ENCODE measurements at regions not wholly inside any gene's neighbourhood (a gene's known extent, or its start where the extent isn't known, plus 50 kb on each side); places are given as distances from the start of the nearest gene placed in this dataset.

DNA sequence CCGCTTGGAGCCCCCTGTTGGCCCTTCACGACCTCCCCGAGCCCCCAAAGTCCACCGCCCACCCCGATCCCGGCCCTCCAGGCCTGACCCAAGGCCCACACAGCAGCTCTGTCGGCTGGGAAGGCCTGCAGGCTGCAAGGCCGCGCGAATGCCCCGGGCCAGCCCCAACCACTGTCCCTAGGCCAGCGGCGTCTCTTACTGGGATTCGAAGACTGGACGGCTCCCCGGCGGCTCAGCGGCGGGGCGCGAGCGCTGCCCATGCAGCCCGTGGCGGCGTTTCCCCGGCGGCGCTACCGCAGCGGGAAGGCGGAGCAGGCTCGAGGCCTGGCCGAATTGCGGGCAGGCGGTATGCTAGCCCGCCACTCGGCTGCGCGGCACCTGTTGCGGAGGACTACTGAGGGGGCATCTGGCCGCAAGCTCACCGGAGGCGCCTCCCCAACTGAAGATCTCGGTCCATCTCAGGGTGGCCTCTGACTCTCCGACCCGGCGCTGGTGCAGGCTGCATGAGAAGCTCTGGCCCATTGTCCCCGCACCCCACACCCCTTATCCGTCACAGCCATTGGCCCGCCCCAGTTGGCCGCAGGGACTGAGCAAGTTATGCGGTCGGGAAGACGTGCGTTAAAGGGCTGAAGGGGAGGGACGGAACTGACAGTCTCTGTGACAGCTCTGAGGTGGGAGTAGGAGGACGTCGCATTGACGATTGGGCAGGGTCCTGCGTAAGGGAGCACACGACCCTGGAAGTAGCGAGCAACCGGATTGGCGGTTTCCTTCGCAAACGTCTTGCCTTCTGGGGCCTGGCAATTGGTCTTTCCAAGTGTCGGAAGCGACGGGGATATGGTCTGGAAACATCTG is 303.5 kb upstream of the HSFY2 start:
- peak overlapping the region; percentile 27 for H3K4me3 Mint-ChIP-seq
- no peaks in the 10 kb centered on the region for H3K9me3 Mint-ChIP-seq
- peaks cover 8% of the 10 kb centered on the region for H3K27me3 Mint-ChIP-seq
- H3K4me1 Mint-ChIP-seq, result no peaks in the 10 kb centered on the region
- no peaks in the 10 kb centered on the region for H3K36me3 Mint-ChIP-seq
- no peak overlapping the region for H3K27ac Mint-ChIP-seq
- ATAC-seq, result no peak

DNA sequence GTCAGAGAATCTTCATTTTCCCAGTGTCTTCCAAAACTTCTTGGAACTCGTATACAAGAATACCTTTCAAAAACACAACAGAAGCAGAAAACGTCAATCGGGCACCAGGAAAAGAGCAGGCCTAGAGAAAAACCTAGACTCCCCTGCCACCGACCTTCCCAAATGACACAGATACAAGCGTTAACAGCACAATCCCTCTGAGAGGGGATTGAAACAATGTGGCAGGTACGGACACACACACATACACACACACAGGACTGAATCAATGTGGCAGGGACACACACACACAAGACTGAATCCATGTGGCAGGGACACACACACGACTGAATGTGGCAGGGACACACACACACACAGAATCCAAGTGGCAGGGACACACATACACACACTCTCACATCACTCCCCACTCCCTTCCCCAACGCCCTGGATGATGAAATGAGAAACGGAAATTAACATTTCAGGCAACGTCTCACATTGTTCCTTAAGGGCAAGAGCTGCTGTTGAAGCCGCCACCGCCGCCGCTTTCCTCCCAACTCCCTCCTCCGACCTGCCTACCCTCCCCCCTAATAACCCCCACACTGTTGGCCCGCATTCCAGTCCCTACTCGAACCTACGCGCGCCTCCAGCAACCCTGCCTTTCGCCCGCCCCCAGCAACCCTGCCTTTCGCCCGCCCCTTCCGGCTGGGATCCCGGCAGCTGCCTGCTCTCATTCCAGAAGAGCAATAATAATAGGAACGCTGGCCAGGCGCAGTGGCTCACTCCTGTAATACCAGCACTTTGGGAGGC is 302.1 kb upstream of the HSFY2 start:
- no peak for ATAC-seq

GRCh38 chrY:19067435-19067834 is 293.9 kb upstream of the HSFY2 start:
- H3K27ac Mint-ChIP-seq, result no peak overlapping the region
- H3K27me3 Mint-ChIP-seq, result no peaks in the 10 kb centered on the region
- H3K4me3 Mint-ChIP-seq, result no peak overlapping the region
- ATAC-seq, result no peak
- no peaks in the 10 kb centered on the region for H3K4me1 Mint-ChIP-seq
- H3K9me3 Mint-ChIP-seq, result no peaks in the 10 kb centered on the region
- no peaks in the 10 kb centered on the region for H3K36me3 Mint-ChIP-seq

More for the DNA sequence above, 302.1 kb upstream of the HSFY2 start:
- no peaks in the 10 kb centered on the region for H3K9me3 Mint-ChIP-seq
- no peaks in the 10 kb centered on the region for H3K36me3 Mint-ChIP-seq
- no peak overlapping the region for H3K27ac Mint-ChIP-seq
- H3K4me1 Mint-ChIP-seq, result no peaks in the 10 kb centered on the region
- peak overlapping the region; percentile 55 for H3K4me3 Mint-ChIP-seq
- peaks cover 8% of the 10 kb centered on the region for H3K27me3 Mint-ChIP-seq

DNA sequence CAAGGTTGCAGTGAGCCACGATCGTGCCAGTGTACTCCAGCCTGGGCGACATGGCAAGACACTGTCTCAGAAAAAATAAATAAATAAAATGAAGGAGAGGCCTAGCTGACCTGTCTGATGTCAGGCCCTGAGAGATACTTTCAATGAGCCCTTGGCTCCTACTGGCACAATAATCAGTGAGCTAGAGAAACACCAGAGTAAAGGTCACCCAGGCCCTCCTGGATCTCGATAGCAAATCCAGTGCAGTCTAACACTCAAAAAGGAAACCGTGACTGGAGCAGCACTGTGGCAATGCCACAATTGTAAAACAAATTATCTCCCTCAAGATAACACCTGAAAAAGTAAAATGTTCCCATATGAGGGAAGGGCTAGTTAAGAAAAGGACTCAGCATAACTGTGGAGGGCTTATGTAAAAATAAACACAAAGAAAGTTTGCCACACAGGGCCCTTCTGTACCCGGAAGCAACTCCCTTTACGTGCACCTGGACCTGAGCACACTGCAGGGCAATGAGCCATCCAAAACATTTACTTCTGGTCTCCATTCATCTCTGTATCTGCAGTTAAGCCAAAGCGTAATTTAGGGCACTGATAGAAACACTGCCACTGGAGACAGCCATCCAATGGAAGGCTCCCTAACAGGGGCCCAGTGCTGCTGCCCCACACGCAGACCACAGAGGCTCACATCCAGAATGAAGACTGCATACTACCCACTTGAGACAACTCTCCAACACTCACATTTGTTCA is 293.1 kb upstream of the HSFY2 start:
- no peak for ATAC-seq
- H3K27ac Mint-ChIP-seq, result no peak overlapping the region
- H3K9me3 Mint-ChIP-seq, result no peaks in the 10 kb centered on the region
- H3K4me1 Mint-ChIP-seq, result no peaks in the 10 kb centered on the region
- H3K36me3 Mint-ChIP-seq, result no peaks in the 10 kb centered on the region
- H3K4me3 Mint-ChIP-seq, result no peak overlapping the region
- H3K27me3 Mint-ChIP-seq, result no peaks in the 10 kb centered on the region

GRCh38 chrY:19065119-19065518 is 291.6 kb upstream of the HSFY2 start:
- Mint-ChIP-seq H3K36me3 (no peaks in the 10 kb centered on the region), H3K27me3 (no peaks in the 10 kb centered on the region), H3K4me1 (no peaks in the 10 kb centered on the region), H3K27ac (no peak overlapping the region), H3K4me3 (no peak overlapping the region), H3K9me3 (no peaks in the 10 kb centered on the region)
- no peak for ATAC-seq

DNA sequence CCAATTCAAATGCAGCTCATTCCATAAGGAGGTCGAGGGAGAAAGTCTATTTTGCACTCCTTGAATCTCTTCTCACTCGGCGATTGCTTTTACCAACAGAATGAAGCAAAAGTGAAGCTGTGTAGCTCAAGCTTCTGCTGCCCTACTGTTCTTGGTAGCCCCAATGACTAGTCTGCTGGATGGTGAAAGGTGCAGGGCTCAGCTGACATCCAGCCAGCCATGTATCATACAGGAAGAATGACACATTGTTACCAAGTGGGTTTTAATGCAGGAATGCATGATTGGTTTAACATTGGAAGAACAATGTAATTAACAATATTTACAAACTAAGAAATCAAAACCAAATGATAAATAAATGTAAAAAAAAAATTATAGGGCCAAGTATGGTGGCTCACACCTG is 286.2 kb upstream of the HSFY2 start:
- H3K27me3 Mint-ChIP-seq, result no peaks in the 10 kb centered on the region
- no peak overlapping the region for H3K27ac Mint-ChIP-seq
- H3K4me3 Mint-ChIP-seq, result no peak overlapping the region
- no peaks in the 10 kb centered on the region for H3K9me3 Mint-ChIP-seq
- no peaks in the 10 kb centered on the region for H3K36me3 Mint-ChIP-seq
- H3K4me1 Mint-ChIP-seq, result no peaks in the 10 kb centered on the region
- no peak for ATAC-seq

DNA sequence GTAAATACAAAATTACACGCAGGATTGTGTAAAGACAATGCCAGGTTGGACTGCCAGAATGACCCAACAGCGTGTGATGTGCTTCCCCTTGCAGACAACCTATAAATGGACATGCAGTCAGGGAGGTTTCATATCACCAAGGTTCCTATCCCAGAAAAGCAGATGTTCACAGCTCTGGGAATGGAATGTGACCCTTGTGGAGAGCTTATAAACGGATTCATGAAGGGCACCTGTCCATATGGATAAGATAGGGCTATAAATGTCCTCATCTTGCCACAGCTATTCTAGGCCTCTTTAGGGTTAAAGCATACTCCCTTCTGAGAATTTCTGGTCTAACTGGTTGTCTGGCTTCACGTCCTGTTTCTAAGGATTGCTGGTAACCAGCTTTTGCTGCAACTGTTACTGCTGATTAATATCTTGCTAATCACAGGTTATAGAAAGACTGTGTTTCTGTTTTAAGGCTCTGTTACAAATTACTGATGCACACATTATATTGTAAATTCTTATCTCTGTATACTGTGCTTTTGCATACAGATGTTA is 285.4 kb upstream of the HSFY2 start:
- no peaks in the 10 kb centered on the region for H3K36me3 Mint-ChIP-seq
- no peak overlapping the region for H3K27ac Mint-ChIP-seq
- no peak overlapping the region for H3K4me3 Mint-ChIP-seq
- no peaks in the 10 kb centered on the region for H3K27me3 Mint-ChIP-seq
- no peaks in the 10 kb centered on the region for H3K4me1 Mint-ChIP-seq
- no peaks in the 10 kb centered on the region for H3K9me3 Mint-ChIP-seq
- no peak for ATAC-seq

DNA sequence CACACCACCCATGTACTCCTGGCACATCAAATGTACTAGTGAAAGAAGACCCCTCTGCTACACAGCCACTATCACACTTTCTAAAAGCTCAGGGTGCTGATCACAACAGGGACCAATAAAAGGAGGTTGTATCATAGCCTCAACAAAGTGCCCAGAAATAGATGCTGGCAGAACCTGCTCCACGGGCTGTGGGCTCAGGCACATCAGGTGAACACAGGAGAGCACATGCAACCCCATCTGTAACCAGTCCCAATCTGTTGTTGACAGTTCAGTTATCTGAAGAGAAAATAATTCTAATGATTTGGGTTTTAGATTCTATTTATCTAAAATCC is 282.6 kb upstream of the HSFY2 start:
- no peak overlapping the region for H3K27ac Mint-ChIP-seq
- no peak overlapping the region for H3K4me3 Mint-ChIP-seq
- no peaks in the 10 kb centered on the region for H3K9me3 Mint-ChIP-seq
- H3K27me3 Mint-ChIP-seq, result no peaks in the 10 kb centered on the region
- H3K4me1 Mint-ChIP-seq, result no peaks in the 10 kb centered on the region
- H3K36me3 Mint-ChIP-seq, result no peaks in the 10 kb centered on the region
- no peak for ATAC-seq

- H3K4me3 Mint-ChIP-seq, result no peak overlapping the region
- H3K36me3 Mint-ChIP-seq, result no peaks in the 10 kb centered on the region
- H3K4me1 Mint-ChIP-seq, result no peaks in the 10 kb centered on the region
- no peak overlapping the region for H3K27ac Mint-ChIP-seq
- no peak for ATAC-seq
- no peaks in the 10 kb centered on the region for H3K27me3 Mint-ChIP-seq
- H3K9me3 Mint-ChIP-seq, result no peaks in the 10 kb centered on the region
These were observed 281.9 kb upstream of the HSFY2 start for GRCh38 chrY:19055232-19056137.

GRCh38 chrY:19053806-19054205 is 280.3 kb upstream of the HSFY2 start:
- Mint-ChIP-seq H3K27me3 (no peaks in the 10 kb centered on the region), H3K27ac (no peak overlapping the region)

DNA sequence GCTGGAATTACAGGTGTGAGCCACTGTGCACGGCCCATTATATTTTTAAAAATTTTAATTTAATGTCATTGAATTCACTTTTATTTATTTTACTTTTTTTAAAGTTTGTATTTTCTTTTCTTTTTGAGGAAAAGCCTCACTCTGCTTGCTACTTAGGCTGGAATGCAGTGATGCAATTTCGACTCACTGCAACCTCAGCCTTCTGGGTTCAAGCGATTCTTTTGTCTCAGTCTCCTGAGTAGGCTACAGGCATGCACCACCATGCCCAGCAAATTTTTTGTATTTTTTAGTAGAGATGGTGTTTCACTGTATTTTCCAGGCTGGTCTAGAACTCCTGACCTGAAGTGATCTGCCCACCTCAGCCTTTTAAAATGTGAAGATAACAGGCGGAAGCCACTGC is 277.5 kb upstream of the HSFY2 start:
- H3K27me3 Mint-ChIP-seq, result no peaks in the 10 kb centered on the region
- no peaks in the 10 kb centered on the region for H3K4me1 Mint-ChIP-seq
- H3K27ac Mint-ChIP-seq, result no peak overlapping the region
- ATAC-seq, result no peak
- H3K36me3 Mint-ChIP-seq, result no peaks in the 10 kb centered on the region
- no peaks in the 10 kb centered on the region for H3K9me3 Mint-ChIP-seq
- H3K4me3 Mint-ChIP-seq, result no peak overlapping the region

More at GRCh38 chrY:19053806-19054205, 280.3 kb upstream of the HSFY2 start:
- ATAC-seq, result no peak
- H3K4me3 Mint-ChIP-seq, result no peak overlapping the region
- H3K36me3 Mint-ChIP-seq, result no peaks in the 10 kb centered on the region
- no peaks in the 10 kb centered on the region for H3K4me1 Mint-ChIP-seq
- no peaks in the 10 kb centered on the region for H3K9me3 Mint-ChIP-seq

- no peak overlapping the region for H3K4me3 Mint-ChIP-seq
- no peaks in the 10 kb centered on the region for H3K36me3 Mint-ChIP-seq
- H3K4me1 Mint-ChIP-seq, result no peaks in the 10 kb centered on the region
- H3K9me3 Mint-ChIP-seq, result peaks cover 4% of the 10 kb centered on the region
- no peak for ATAC-seq
- H3K27me3 Mint-ChIP-seq, result no peaks in the 10 kb centered on the region
- H3K27ac Mint-ChIP-seq, result no peak overlapping the region
These were observed 269.5 kb upstream of the HSFY2 start for GRCh38 chrY:19042984-19043442.

GRCh38 chrY:19042306-19042958 is 268.9 kb upstream of the HSFY2 start:
- no peak overlapping the region for H3K4me3 Mint-ChIP-seq
- H3K36me3 Mint-ChIP-seq, result no peaks in the 10 kb centered on the region
- no peaks in the 10 kb centered on the region for H3K4me1 Mint-ChIP-seq
- no peak overlapping the region for H3K27ac Mint-ChIP-seq
- ATAC-seq, result no peak
- peaks cover 4% of the 10 kb centered on the region for H3K9me3 Mint-ChIP-seq
- no peaks in the 10 kb centered on the region for H3K27me3 Mint-ChIP-seq

DNA sequence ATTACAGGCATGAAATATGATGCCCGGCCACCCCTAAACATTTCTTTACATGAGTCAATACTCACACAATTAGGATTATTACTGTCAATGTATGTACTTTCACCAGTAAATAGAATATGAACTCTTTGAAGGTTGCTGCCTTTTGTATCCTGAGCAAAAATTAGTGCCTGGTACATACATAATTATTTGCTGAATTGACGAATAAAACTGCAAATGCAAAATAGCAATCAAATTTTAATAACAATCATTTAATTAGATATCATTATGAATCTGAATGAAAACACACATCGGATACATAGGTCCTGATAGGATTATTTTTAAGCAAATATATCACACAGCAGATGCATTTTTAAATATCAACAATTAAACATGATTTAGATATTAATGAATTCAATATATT is 253.1 kb upstream of the HSFY2 start:
- H3K27me3 Mint-ChIP-seq, result no peaks in the 10 kb centered on the region
- no peaks in the 10 kb centered on the region for H3K36me3 Mint-ChIP-seq
- no peaks in the 10 kb centered on the region for H3K4me1 Mint-ChIP-seq
- H3K4me3 Mint-ChIP-seq, result no peak overlapping the region
- ATAC-seq, result no peak
- H3K9me3 Mint-ChIP-seq, result peaks cover 3% of the 10 kb centered on the region
- no peak overlapping the region for H3K27ac Mint-ChIP-seq
